IPS DF 6.9 (cell line): ENCODE measurements at regions not wholly inside any gene's neighbourhood (a gene's known extent, or its start where the extent isn't known, plus 50 kb on each side); places are given as distances from the start of the nearest gene placed in this dataset.

Source experiments
- DNase-seq: peaks from one replicate; pipeline ENCODE4 v3.0.0-alpha.2; 2013; ENCODE audit warnings: low read depth, low spot score
- H3K27ac ChIP-seq: one replicate; pipeline ENCODE4 v1.5.1; 2013; ENCODE audit warnings: low read length, control low read depth
- H3K27me3 ChIP-seq: 2 replicates; pipeline ENCODE4 v1.6.1; 2013; ENCODE audit warnings: mild to moderate bottlenecking, low read length; ENCODE audit not compliant: control insufficient read depth, insufficient read depth
- H3K36me3 ChIP-seq: 2 replicates; pipeline ENCODE4 v1.6.1; 2013; ENCODE audit warnings: low read length; ENCODE audit not compliant: control insufficient read depth, insufficient read depth
- H3K4me1 ChIP-seq: 2 replicates; pipeline ENCODE4 v1.6.1; 2013; ENCODE audit warnings: low read length; ENCODE audit not compliant: control insufficient read depth, insufficient read depth
- H3K4me3 ChIP-seq: 2 replicates; pipeline ENCODE4 v1.5.1; 2013; ENCODE audit warnings: mild to moderate bottlenecking, low read length
- H3K9me3 ChIP-seq: 2 replicates; pipeline ENCODE4 v1.6.1; 2013; ENCODE audit warnings: low read length, inconsistent platforms; ENCODE audit not compliant: control insufficient read depth, insufficient read depth
- WGBS: extraction: QIAGEN DNeasy Blood & Tissue Kit; methylation state at CpG from one replicate; pipeline ENCODE4 v1.1.7; 2013; ENCODE audit warnings: mixed read lengths, missing lambda C conversion rate; ENCODE audit not compliant: insufficient read length, insufficient coverage; 5-methylcytosine and 5-hydroxymethylcytosine counted together

DNA sequence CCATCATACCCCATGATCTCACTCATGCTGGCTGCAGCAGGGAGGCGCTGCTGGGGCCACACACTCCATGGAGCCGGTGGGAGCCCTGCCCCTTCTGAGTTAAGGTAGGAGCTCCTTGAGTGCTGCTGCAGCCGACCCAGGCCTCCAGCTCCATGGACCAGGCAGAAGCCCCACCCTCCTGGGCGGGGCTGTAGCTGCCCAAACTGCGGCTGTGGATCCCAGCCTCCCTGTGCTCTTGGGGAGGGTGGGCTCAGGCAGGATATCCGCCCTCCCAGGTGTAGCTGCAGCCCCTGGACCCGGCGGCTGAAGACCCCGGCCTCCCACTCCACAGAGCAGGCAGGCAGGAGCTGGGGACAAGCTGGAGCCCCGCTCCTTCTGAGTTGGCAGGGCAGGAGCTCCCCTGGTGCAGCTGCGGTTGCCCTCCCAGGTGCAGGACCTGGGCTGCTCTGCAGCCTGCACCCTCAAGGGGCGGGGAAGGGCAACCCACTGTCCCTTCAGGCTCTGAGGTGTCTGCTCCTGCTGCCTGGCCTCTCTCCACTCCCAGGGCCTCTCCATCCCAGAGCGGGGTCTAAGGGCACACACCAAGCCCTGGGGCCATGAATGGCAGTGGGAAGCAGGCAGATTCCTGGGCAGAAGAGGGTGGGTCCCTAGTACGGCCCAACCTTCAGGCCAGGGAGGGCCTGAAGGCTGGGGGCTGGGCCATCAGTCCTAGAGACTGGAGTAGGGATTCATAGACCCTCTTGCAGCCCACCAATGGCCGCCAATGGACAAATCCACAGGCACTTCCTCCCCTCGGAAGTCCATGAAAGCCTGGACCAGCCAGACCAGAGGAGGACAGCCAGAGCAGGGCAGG is 466.1 kb downstream of the DTHD1 start:
- H3K4me1 ChIP-seq: no peaks in the 10 kb centered on the region
- no peaks in the 10 kb centered on the region for H3K36me3 ChIP-seq
- no peaks in the 10 kb centered on the region for H3K9me3 ChIP-seq
- no CpG with 5 or more reads among the region's 16 CpGs for WGBS
- H3K27ac ChIP-seq: no peak overlapping the region
- no peak for DNase-seq
- no peak overlapping the region for H3K4me3 ChIP-seq
- no peaks in the 10 kb centered on the region for H3K27me3 ChIP-seq

DNA sequence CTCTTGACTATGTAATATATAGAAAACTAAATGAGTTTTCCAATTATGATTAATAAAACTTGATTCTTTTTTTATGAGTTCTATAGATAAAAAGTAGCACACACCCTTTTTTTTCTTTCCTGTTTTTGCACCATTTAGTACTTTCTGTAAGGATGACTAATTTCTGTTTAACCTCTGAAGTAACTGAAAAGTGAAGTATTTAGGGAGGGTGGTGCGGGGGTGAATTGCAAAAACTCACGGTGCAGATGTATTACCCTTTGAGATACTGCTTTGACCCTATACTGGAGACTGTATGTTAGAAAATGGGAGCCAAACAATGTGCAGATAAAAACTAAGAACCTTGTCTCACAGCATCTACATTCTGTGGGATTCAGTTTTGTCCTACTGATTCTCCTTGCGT is 471.6 kb downstream of the DTHD1 start:
- WGBS: no CpG with 5 or more reads among the region's 3 CpGs
- H3K9me3 ChIP-seq: no peaks in the 10 kb centered on the region
- no peak overlapping the region for H3K4me3 ChIP-seq
- no peaks in the 10 kb centered on the region; the same call in 1 of the 2 replicates for H3K27me3 ChIP-seq
- peaks cover 2% of the 10 kb centered on the region; the same call in 1 of the 2 replicates for H3K4me1 ChIP-seq
- no peak for DNase-seq
- H3K36me3 ChIP-seq: no peaks in the 10 kb centered on the region
- H3K27ac ChIP-seq: no peak overlapping the region

DNA sequence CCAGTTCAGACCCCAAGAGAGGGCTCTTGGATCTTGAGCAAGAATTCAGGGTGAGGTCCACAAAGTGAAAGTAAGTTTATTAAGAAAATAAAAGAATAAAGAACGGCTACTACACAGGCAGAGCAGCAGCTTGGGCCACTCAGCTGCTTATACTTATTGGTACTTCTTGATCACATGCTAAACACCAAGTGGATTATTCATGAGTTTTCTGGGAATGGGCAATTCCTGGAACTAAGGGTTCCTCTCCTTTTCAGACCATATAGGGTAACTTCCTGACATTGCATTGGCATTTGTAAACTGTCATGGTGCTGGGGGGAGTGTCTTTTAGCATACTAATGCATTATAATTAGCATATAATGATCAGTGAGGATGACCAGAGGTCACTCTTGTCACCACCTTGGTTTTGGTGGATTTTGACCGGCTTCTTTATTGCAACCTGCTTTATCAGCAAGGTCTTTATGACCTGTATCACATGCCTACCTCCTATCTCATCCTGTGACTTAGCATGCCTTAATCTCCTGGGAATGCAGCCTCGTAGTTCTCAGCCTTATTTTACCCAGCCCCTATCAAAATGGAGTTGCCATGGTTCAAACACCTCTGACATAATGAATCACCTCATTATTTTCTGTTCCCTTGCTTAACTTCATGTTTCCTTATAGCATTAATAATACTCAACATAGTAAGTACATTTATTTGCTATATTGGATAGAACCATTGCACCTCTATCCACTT is 476.3 kb downstream of the DTHD1 start:
- Histone ChIP-seq H3K9me3 (no peaks in the 10 kb centered on the region), H3K27me3 (no peaks in the 10 kb centered on the region; the same call in 1 of the 2 replicates), H3K4me1 (peaks cover 6% of the 10 kb centered on the region; the same call in 1 of the 2 replicates), H3K4me3 (no peak overlapping the region), H3K27ac (no peak overlapping the region), H3K36me3 (no peaks in the 10 kb centered on the region)
- DNase-seq: no peak
- no CpG with 5 or more reads among the region's 3 CpGs for WGBS

DNA sequence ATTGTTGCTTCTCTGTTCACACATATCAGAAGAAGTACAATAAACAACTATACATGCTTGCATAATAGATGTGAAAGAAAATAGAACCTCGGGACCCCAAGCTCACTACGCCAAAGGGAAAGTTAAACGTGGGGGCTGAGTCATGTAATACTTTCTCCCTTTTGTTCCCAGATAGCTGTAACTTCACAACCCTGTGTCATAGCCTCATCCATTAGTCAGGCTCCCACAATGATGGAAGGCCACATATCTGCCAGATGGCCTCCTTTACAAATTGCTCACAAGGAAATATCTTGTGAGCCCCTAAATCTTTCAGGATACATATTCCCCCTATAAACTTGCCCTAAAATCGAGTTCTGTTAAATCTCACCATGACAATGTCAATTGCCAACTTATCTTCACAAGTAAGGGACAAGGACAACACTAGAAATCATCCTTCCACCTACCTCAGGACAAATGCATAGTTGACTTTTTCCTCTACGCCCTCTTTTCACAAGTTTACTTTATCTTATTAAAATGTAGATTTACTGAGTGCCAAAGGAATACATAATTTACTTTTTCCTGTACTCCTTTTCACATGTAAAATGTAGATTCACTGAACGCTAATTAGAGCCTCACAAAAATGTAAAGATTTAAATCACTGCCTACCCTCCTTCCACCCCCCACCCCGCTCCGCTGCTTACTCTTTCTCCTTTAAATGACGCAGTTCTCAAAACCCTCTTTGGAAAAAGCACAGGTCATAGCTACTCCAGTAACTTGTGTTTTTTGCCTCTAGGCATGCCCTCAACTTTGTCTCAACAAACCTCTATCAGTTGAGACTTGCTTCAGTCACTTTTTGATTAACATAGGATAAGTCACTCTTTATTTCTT is 477.1 kb downstream of the DTHD1 start:
- Histone ChIP-seq H3K4me3 (no peak overlapping the region), H3K9me3 (no peaks in the 10 kb centered on the region), H3K36me3 (no peaks in the 10 kb centered on the region), H3K4me1 (peaks cover 6% of the 10 kb centered on the region; the same call in 1 of the 2 replicates), H3K27me3 (no peaks in the 10 kb centered on the region; the same call in 1 of the 2 replicates), H3K27ac (no peak overlapping the region)
- WGBS: no CpG with 5 or more reads among the region's 9 CpGs
- DNase-seq: peak; percentile 27

DNA sequence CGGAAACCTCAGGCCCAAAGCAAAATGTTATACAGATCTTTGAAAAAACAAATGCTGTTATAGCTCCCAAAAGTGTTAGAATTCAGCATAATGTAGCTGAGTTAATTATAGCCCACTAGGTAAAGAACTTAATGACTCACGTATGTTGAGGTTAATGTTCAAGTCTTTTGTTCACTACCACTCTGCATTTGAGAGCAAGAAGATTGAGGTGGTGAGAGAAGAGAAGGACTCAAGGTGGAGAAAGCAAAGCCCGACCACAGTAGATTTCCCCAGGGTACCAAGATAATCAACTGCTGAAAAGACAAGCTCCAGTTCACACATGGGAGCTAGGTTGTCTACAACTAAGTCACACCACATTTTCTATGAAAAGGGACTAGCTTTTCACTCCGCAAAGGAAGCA is 480.2 kb downstream of the DTHD1 start:
- H3K27ac ChIP-seq: no peak overlapping the region
- no peaks in the 10 kb centered on the region for H3K36me3 ChIP-seq
- no peaks in the 10 kb centered on the region for H3K9me3 ChIP-seq
- peaks cover 6% of the 10 kb centered on the region; the same call in 1 of the 2 replicates for H3K4me1 ChIP-seq
- H3K27me3 ChIP-seq: no peaks in the 10 kb centered on the region; the same call in 1 of the 2 replicates
- H3K4me3 ChIP-seq: no peak overlapping the region
- no CpG with 5 or more reads among the region's 4 CpGs for WGBS
- no peak for DNase-seq

DNA sequence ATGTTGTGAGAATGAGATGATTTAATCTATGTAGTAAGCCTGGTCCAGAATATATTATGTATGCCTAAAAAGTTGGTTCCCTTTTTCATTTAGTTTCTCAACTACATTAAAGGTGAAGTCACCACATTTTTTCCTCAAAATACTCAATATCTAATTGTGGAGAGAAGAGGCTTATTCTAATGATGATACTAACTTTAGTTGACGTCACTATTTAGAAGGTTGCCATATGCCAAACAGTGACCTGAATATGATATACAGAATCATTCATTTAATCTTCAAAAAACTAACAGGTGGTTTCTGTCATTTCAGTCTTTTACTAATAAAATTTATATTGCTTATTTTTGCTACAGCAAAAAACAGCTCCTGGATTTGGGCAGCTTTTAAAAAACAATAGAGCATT is 480.7 kb upstream of the NWD2 start:
- Histone ChIP-seq H3K4me3 (no peak overlapping the region), H3K9me3 (no peaks in the 10 kb centered on the region), H3K4me1 (peaks cover 2% of the 10 kb centered on the region; the same call in 1 of the 2 replicates), H3K36me3 (no peaks in the 10 kb centered on the region), H3K27ac (no peak overlapping the region), H3K27me3 (no peaks in the 10 kb centered on the region; the same call in 1 of the 2 replicates)
- DNase-seq: no peak
- no CpG with 5 or more reads among the region's 1 CpG for WGBS

DNA sequence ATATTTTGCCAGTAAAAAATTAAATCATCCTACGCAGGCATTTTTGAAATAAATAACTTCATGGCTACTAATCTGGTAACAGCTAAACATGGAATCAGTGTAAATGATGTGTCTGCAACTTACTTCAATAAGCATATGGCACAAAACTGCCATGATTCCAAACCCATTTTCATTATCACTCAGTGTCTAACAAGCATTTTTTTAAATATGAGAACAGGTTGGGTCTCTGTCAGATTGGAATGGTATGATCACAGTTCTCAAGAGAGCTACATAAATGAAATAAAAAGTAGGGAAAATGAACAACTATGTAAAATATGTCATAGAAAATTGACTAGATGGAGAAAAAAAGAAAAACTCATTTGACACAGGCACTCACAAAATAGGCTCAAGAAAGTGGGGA is 476.9 kb upstream of the NWD2 start:
- Histone ChIP-seq H3K27me3 (no peaks in the 10 kb centered on the region), H3K9me3 (no peaks in the 10 kb centered on the region), H3K36me3 (no peaks in the 10 kb centered on the region), H3K4me1 (no peaks in the 10 kb centered on the region), H3K4me3 (no peak overlapping the region), H3K27ac (no peak overlapping the region)
- WGBS: no CpG with 5 or more reads among the region's 1 CpG
- no peak for DNase-seq

DNA sequence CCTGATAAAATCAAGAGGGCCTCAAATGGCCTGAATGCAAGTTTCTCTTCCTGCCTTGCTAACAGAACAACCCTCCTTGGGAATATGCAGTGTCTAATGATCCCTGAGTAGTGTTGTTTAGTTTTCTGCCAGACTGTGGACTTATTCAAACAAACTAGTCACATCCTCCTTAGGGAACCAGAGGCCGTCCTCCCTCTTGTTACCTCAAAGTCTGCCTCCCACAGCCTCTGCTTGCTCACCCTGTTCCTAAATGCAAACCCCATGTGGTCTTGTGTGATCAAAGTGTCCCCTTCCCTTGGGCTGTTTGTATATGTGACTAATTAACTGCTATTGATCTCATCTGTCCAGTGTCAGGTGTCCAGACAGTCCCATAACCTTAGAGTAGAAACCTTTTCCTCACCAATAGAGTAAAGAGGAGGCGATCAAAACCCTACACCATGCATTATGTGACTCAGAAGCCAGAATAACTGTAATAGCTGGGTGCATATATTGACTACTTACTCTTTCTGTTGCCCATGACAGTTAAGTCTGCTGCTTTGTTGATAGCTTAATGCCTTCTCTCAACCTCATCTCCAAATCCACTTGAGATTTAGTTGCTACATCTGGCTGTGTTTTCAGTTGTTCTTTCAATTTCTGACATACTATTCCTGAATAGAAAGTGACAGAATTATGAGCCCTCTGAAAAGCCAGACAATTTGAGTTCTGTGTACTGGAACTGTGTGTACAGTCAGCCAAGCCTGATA is 473.0 kb upstream of the NWD2 start:
- no peak overlapping the region for H3K27ac ChIP-seq
- no peak for DNase-seq
- no peak overlapping the region for H3K4me3 ChIP-seq
- H3K4me1 ChIP-seq: no peaks in the 10 kb centered on the region
- H3K27me3 ChIP-seq: no peaks in the 10 kb centered on the region
- no peaks in the 10 kb centered on the region for H3K9me3 ChIP-seq
- no CpG with 5 or more reads among the region's 2 CpGs for WGBS
- H3K36me3 ChIP-seq: no peaks in the 10 kb centered on the region

DNA sequence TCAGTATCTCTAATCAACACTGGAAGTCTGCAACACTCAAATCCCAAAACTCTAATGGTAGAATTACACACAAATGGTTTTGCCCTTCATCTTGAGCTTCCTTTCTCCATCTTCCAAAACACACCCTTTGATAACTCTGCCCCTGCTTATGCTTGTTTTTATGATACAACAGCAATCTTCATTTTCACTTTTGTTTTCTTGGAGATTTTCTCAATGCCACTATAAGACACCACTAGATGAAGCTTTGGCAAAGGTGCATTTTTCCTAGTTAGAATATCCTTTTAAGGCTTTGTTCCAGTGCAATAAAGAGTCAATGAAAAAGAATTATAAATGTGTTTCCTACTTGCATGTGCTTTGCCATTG is 472.4 kb upstream of the NWD2 start:
- no peaks in the 10 kb centered on the region for H3K9me3 ChIP-seq
- H3K4me3 ChIP-seq: no peak overlapping the region
- H3K27me3 ChIP-seq: no peaks in the 10 kb centered on the region
- H3K36me3 ChIP-seq: no peaks in the 10 kb centered on the region
- DNase-seq: no peak
- H3K27ac ChIP-seq: no peak overlapping the region
- no peaks in the 10 kb centered on the region for H3K4me1 ChIP-seq

DNA sequence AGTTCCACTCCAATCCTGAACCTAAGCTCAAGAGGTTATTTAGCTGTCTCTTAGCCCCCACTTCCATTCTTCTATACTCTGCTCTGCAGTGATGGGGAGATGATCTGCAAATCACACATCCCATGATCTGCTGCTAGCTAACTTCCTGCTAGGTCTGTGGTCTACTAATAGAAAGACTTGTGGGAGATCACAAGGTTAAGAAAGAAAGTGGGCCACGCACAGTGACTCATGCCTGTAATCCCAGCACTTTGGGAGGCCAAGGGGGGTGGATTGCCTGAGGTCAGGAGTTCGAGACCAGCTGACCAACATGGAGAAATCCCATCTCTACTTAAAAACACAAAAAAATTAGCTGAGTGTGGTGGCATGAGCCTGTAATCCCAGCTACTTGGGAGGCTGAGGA is 471.1 kb upstream of the NWD2 start:
- Histone ChIP-seq H3K36me3 (no peaks in the 10 kb centered on the region), H3K27me3 (no peaks in the 10 kb centered on the region), H3K4me3 (no peak overlapping the region), H3K27ac (no peak overlapping the region), H3K4me1 (no peaks in the 10 kb centered on the region), H3K9me3 (no peaks in the 10 kb centered on the region)
- WGBS: no CpG with 5 or more reads among the region's 2 CpGs
- no peak for DNase-seq
